ENCODE measurements at regions not wholly inside any gene's neighbourhood (a gene's known extent, or its start where the extent isn't known, plus 50 kb on each side); places are given as distances from the start of the nearest gene placed in this dataset.
A peak's percentile ranks its signal among the peaks of the same experiment; 100 is the strongest.

GRCh38 chr12:130058926-130059472 lies 103.3 kb upstream of the FZD10 start:
- Histone ChIP-seq H2BK120ac (ENCODE audit: low read depth, low read length) (no peak overlapping the region), H3K4me2 (ENCODE audit: insufficient read depth, low read length, poor library complexity, severe bottlenecking) (no peak overlapping the region), H3K9me3 (replicated peaks in 1 of 2; ENCODE audit: control insufficient read depth in 2 of 2, insufficient read depth in 1 of 2, low read depth in 1 of 2, low read length in 2 of 2) (peaks cover 0 to 8% of the 10 kb centered on the region in 2 donors), H3K4ac (ENCODE audit: low read length) (no peak overlapping the region), H2AFZ (ENCODE audit: low read length) (no peak overlapping the region), H2AK5ac (ENCODE audit: low read depth, low read length) (no peak overlapping the region), H3K9ac (ENCODE audit: low read depth, low read length, poor library complexity) (no peak overlapping the region), H3K4me3 (ENCODE audit: low read length in 2 of 2) (peak overlapping the region in 1 of 2 donors; percentile 59), H4K8ac (ENCODE audit: low read depth, low read length) (no peak overlapping the region), H4K91ac (ENCODE audit: low read depth, low read length, poor library complexity) (no peak overlapping the region), H2BK15ac (ENCODE audit: low read length) (no peak overlapping the region), H3K23ac (ENCODE audit: low read depth, low read length, poor library complexity) (no peak overlapping the region), H3K18ac (ENCODE audit: low read length) (no peak overlapping the region), H3K27ac (replicated peaks; ENCODE audit: low read length) (no peak overlapping the region), H3K36me3 (replicated peaks in 1 of 2; ENCODE audit: control insufficient read depth in 2 of 2, insufficient read depth in 2 of 2, low read length in 2 of 2) (no peaks in the 10 kb centered on the region), H2BK5ac (ENCODE audit: low read length) (no peak overlapping the region), H3K79me1 (ENCODE audit: low read depth, low read length) (no peaks in the 10 kb centered on the region), H2BK12ac (ENCODE audit: low read length) (no peak overlapping the region), H3K14ac (ENCODE audit: low read length) (no peak overlapping the region), H3K4me1 (ENCODE audit: control insufficient read depth in 2 of 2, insufficient read depth in 1 of 2, low read depth in 1 of 2, low read length in 2 of 2) (peaks cover 0 to 2% of the 10 kb centered on the region in 2 donors), H3K27me3 (ENCODE audit: control insufficient read depth in 3 of 3, insufficient read depth in 3 of 3, low read depth in 1 of 3, low read length in 3 of 3) (peaks cover 0 to 14% (median 0%) of the 10 kb centered on the region in 3 experiments)
- WGBS, 2 donors (ENCODE audit: extremely low coverage in 2 of 2, insufficient read length in 2 of 2, insufficient replicate concordance in 1 of 2), result no CpG with 5 or more reads among the region's 13 CpGs
- no peak for DNase-seq (ENCODE audit: low spot score)

- peak overlapping the region; percentile 77 for H3K18ac ChIP-seq (ENCODE audit: low read length)
- H3K23ac ChIP-seq (ENCODE audit: low read depth, low read length, poor library complexity), result peak overlapping the region; percentile 10
- H2BK5ac ChIP-seq (ENCODE audit: low read length), result no peak overlapping the region
- H4K91ac ChIP-seq (ENCODE audit: low read depth, low read length, poor library complexity), result no peak overlapping the region
- no peaks in the 10 kb centered on the region for H3K9me3 ChIP-seq (replicated peaks in 1 of 2; ENCODE audit: control insufficient read depth in 2 of 2, insufficient read depth in 1 of 2, low read depth in 1 of 2, low read length in 2 of 2)
- WGBS, 2 donors (ENCODE audit: extremely low coverage in 2 of 2, insufficient read length in 2 of 2, insufficient replicate concordance in 1 of 2), result no CpG with 5 or more reads among the region's 9 CpGs
- peaks cover 0 to 7% (median 0%) of the 10 kb centered on the region in 3 experiments for H3K27me3 ChIP-seq (ENCODE audit: control insufficient read depth in 3 of 3, insufficient read depth in 3 of 3, low read depth in 1 of 3, low read length in 3 of 3)
- DNase-seq (ENCODE audit: low spot score), result no peak
- H3K27ac ChIP-seq (replicated peaks; ENCODE audit: low read length), result no peak overlapping the region
- H3K4ac ChIP-seq (ENCODE audit: low read length), result no peak overlapping the region
- no peak overlapping the region for H3K9ac ChIP-seq (ENCODE audit: low read depth, low read length, poor library complexity)
- no peak overlapping the region for H3K4me2 ChIP-seq (ENCODE audit: insufficient read depth, low read length, poor library complexity, severe bottlenecking)
- peak overlapping the region; percentile 22 for H3K14ac ChIP-seq (ENCODE audit: low read length)
- H4K8ac ChIP-seq (ENCODE audit: low read depth, low read length), result no peak overlapping the region
- no peaks in the 10 kb centered on the region for H3K36me3 ChIP-seq (replicated peaks in 1 of 2; ENCODE audit: control insufficient read depth in 2 of 2, insufficient read depth in 2 of 2, low read length in 2 of 2)
- no peak overlapping the region for H2BK12ac ChIP-seq (ENCODE audit: low read length)
- no peak overlapping the region for H3K4me3 ChIP-seq (ENCODE audit: low read length in 2 of 2)
- H3K4me1 ChIP-seq (ENCODE audit: control insufficient read depth in 2 of 2, insufficient read depth in 1 of 2, low read depth in 1 of 2, low read length in 2 of 2), result no peaks in the 10 kb centered on the region
- H3K79me1 ChIP-seq (ENCODE audit: low read depth, low read length), result no peaks in the 10 kb centered on the region
- H2BK120ac ChIP-seq (ENCODE audit: low read depth, low read length), result no peak overlapping the region
- no peak overlapping the region for H2BK15ac ChIP-seq (ENCODE audit: low read length)
- H2AFZ ChIP-seq (ENCODE audit: low read length), result no peak overlapping the region
- no peak overlapping the region for H2AK5ac ChIP-seq (ENCODE audit: low read depth, low read length)
These were observed 98.4 kb upstream of the FZD10 start for GRCh38 chr12:130063866-130064265.

- no peaks in the 10 kb centered on the region for H3K4me1 ChIP-seq (ENCODE audit: control insufficient read depth in 2 of 2, insufficient read depth in 1 of 2, low read depth in 1 of 2, low read length in 2 of 2)
These were observed 97.3 kb upstream of the FZD10 start for GRCh38 chr12:130064999-130065398.

GRCh38 chr12:130066742-130067141 lies 95.5 kb upstream of the FZD10 start:
- Histone ChIP-seq H2AFZ (ENCODE audit: low read length) (no peak overlapping the region), H3K27me3 (ENCODE audit: control insufficient read depth in 3 of 3, insufficient read depth in 3 of 3, low read depth in 1 of 3, low read length in 3 of 3) (peaks cover 0 to 2% (median 0%) of the 10 kb centered on the region in 3 experiments), H4K91ac (ENCODE audit: low read depth, low read length, poor library complexity) (no peak overlapping the region), H4K8ac (ENCODE audit: low read depth, low read length) (no peak overlapping the region), H3K4me3 (ENCODE audit: low read length in 2 of 2) (no peak overlapping the region), H3K27ac (replicated peaks; ENCODE audit: low read length) (no peak overlapping the region), H2AK5ac (ENCODE audit: low read depth, low read length) (no peak overlapping the region), H3K9ac (ENCODE audit: low read depth, low read length, poor library complexity) (no peak overlapping the region), H3K4me2 (ENCODE audit: insufficient read depth, low read length, poor library complexity, severe bottlenecking) (no peak overlapping the region), H3K4me1 (ENCODE audit: control insufficient read depth in 2 of 2, insufficient read depth in 1 of 2, low read depth in 1 of 2, low read length in 2 of 2) (no peaks in the 10 kb centered on the region), H2BK5ac (ENCODE audit: low read length) (no peak overlapping the region), H2BK120ac (ENCODE audit: low read depth, low read length) (no peak overlapping the region), H2BK12ac (ENCODE audit: low read length) (no peak overlapping the region), H3K36me3 (replicated peaks in 1 of 2; ENCODE audit: control insufficient read depth in 2 of 2, insufficient read depth in 2 of 2, low read length in 2 of 2) (no peaks in the 10 kb centered on the region), H3K14ac (ENCODE audit: low read length) (no peak overlapping the region), H3K9me3 (replicated peaks in 1 of 2; ENCODE audit: control insufficient read depth in 2 of 2, insufficient read depth in 1 of 2, low read depth in 1 of 2, low read length in 2 of 2) (no peaks in the 10 kb centered on the region), H3K18ac (ENCODE audit: low read length) (no peak overlapping the region), H3K79me1 (ENCODE audit: low read depth, low read length) (no peaks in the 10 kb centered on the region), H3K23ac (ENCODE audit: low read depth, low read length, poor library complexity) (no peak overlapping the region), H2BK15ac (ENCODE audit: low read length) (no peak overlapping the region), H3K4ac (ENCODE audit: low read length) (no peak overlapping the region)
- no CpG with 5 or more reads among the region's 5 CpGs for WGBS, 2 donors (ENCODE audit: extremely low coverage in 2 of 2, insufficient read length in 2 of 2, insufficient replicate concordance in 1 of 2)
- DNase-seq (ENCODE audit: low spot score), result no peak

More at GRCh38 chr12:130064999-130065398, 97.3 kb upstream of the FZD10 start:
- Histone ChIP-seq H2BK15ac (ENCODE audit: low read length) (no peak overlapping the region), H2BK120ac (ENCODE audit: low read depth, low read length) (no peak overlapping the region), H3K14ac (ENCODE audit: low read length) (no peak overlapping the region), H2AFZ (ENCODE audit: low read length) (no peak overlapping the region), H3K4me2 (ENCODE audit: insufficient read depth, low read length, poor library complexity, severe bottlenecking) (no peak overlapping the region), H3K36me3 (replicated peaks in 1 of 2; ENCODE audit: control insufficient read depth in 2 of 2, insufficient read depth in 2 of 2, low read length in 2 of 2) (no peaks in the 10 kb centered on the region), H2BK12ac (ENCODE audit: low read length) (no peak overlapping the region), H3K9ac (ENCODE audit: low read depth, low read length, poor library complexity) (no peak overlapping the region), H3K18ac (ENCODE audit: low read length) (no peak overlapping the region), H3K4ac (ENCODE audit: low read length) (no peak overlapping the region), H4K8ac (ENCODE audit: low read depth, low read length) (no peak overlapping the region), H3K4me3 (ENCODE audit: low read length in 2 of 2) (no peak overlapping the region), H3K9me3 (replicated peaks in 1 of 2; ENCODE audit: control insufficient read depth in 2 of 2, insufficient read depth in 1 of 2, low read depth in 1 of 2, low read length in 2 of 2) (no peaks in the 10 kb centered on the region), H3K23ac (ENCODE audit: low read depth, low read length, poor library complexity) (no peak overlapping the region), H4K91ac (ENCODE audit: low read depth, low read length, poor library complexity) (no peak overlapping the region), H2BK5ac (ENCODE audit: low read length) (no peak overlapping the region), H3K79me1 (ENCODE audit: low read depth, low read length) (no peaks in the 10 kb centered on the region), H2AK5ac (ENCODE audit: low read depth, low read length) (no peak overlapping the region), H3K27me3 (ENCODE audit: control insufficient read depth in 3 of 3, insufficient read depth in 3 of 3, low read depth in 1 of 3, low read length in 3 of 3) (peaks cover 0 to 5% (median 0%) of the 10 kb centered on the region in 3 experiments), H3K27ac (replicated peaks; ENCODE audit: low read length) (no peak overlapping the region)
- no peak for DNase-seq (ENCODE audit: low spot score)
- no CpG with 5 or more reads among the region's 4 CpGs for WGBS, 2 donors (ENCODE audit: extremely low coverage in 2 of 2, insufficient read length in 2 of 2, insufficient replicate concordance in 1 of 2)

All from neuronal stem cell (in vitro differentiated cells).